ENCODE measurements at regions not wholly inside any gene's neighbourhood (a gene's known extent, or its start where the extent isn't known, plus 50 kb on each side); places are given as distances from the start of the nearest gene placed in this dataset.
"Not testable (repeated sequence)": the region's sequence is repeated elsewhere in the genome, so short reads cannot be mapped to it uniquely, and the experiment has no call there.

DNA sequence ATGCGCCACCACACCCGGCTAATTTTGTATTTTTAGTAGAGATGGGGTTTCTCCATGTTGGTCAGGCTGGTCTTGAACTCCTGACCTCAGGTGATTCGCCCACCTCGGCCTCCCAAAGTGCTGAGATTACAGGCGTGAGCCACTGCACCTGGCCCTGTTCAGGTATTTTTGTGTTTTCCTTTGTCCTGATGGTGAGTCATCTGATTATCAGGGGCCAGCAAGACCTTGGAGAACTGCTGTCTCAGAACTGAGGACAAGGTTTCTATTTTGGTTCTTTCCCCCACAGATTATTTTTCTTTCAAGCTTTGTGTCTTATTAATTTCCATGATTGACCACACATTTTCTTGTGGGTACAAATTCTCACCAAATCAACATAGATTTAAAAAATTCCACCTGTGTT lies 374.4 kb upstream of the SGO1 start:
- not testable (repeated sequence) for H3K4me1 Mint-ChIP-seq; H3K4me3 Mint-ChIP-seq; H3K27ac Mint-ChIP-seq; DNase-seq; H3K36me3 Mint-ChIP-seq; H3K27me3 Mint-ChIP-seq (ENCODE audit: low read depth in 3 of 3)
- H3K9me3 Mint-ChIP-seq = peaks cover 0 to 48% (median 13%) of the 10 kb centered on the region in 6 donors

DNA sequence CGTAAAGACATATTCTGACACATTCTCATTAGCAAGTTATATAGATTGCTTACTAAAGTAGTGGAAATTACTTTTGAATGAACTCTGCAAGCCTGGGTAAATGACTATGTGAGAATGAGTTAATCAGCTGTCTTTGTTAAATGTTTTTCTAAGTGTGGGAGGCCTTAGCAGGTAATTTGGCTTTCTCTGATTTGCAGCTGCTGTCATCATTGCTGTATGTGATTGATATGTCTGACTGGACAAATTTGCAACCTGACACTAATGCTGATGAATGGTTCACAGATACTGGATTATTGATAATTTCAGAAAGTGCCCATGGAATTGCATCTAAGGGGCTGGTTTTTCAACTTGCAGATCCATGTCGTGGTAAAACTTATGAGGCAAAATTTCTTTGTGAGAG lies 372.2 kb upstream of the SGO1 start:
- H3K27me3 Mint-ChIP-seq (ENCODE audit: low read depth in 3 of 3) = peaks cover 0 to 3% (median 0%) of the 10 kb centered on the region in 3 donors
- H3K36me3 Mint-ChIP-seq = no peaks in the 10 kb centered on the region
- DNase-seq = no peak
- H3K27ac Mint-ChIP-seq = no peak overlapping the region
- H3K4me1 Mint-ChIP-seq = no peaks in the 10 kb centered on the region
- H3K9me3 Mint-ChIP-seq = peaks cover 0 to 43% (median 13%) of the 10 kb centered on the region in 6 donors
- no peak overlapping the region for H3K4me3 Mint-ChIP-seq

DNA sequence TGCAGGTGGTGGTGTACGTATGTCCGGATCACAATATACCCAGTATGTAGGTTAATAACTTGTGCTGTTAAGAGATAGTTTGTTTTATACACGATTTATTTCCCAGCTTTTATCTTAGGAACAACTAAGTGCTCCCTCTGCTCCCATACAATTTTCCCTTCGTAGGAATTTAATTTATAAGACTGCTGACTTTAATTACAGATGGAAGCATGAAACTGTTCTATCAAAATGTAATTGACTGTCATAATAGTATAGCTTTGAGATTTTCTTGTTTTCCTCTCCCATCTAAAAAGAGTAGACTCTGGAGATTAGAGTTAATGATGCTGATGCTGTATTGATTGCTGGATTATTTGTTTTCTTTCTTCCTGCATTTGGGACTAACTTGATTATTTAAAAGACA lies 370.7 kb upstream of the SGO1 start:
- H3K4me1 Mint-ChIP-seq = no peaks in the 10 kb centered on the region
- H3K27me3 Mint-ChIP-seq (ENCODE audit: low read depth in 3 of 3) = peaks cover 0 to 3% (median 0%) of the 10 kb centered on the region in 3 donors
- H3K9me3 Mint-ChIP-seq = peaks cover 0 to 37% (median 13%) of the 10 kb centered on the region in 6 donors
- H3K27ac Mint-ChIP-seq = no peak overlapping the region
- no peak for DNase-seq
- no peak overlapping the region for H3K4me3 Mint-ChIP-seq
- peaks cover 0 to 2% (median 0%) of the 10 kb centered on the region in 3 donors for H3K36me3 Mint-ChIP-seq

DNA sequence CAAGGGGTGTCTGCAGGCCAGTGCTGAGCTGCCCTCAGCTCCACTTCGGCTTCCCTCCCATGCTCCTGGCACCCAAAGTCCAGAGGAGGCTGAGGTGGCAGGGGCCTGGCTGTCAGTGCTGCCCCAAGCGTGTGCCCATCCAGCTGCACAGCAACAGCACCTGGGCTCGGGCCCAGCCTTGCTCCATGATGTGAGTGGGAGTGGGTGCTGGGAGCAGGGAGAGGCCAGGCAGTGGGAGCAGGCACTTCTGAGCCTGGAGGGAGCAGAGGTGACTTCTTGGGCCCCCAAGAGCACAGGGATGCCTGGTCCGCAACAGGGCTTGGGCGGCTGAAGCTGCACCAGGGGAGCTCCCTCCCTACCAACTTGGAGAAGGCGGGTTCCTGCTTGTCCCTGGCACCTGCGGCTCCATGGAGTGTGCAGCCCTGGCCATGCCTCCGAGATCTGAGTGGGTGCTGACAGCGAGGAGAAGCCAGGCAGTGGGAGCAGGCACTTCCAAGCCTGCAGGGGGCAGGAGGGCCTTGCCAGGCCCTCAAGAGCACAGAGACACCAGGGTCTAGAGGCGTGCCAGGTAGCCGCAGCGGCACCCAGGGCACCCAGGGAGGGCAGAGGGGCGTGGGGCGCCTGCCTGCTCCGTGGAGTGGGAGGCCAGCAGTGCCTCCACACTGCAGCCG lies 366.7 kb upstream of the SGO1 start:
- Mint-ChIP-seq H3K4me3 (no peak overlapping the region), H3K36me3 (peaks cover 0 to 2% (median 0%) of the 10 kb centered on the region in 3 donors), H3K27ac (no peak overlapping the region), H3K4me1 (no peaks in the 10 kb centered on the region), H3K9me3 (peaks cover 7 to 35% (median 11%) of the 10 kb centered on the region in 6 donors), H3K27me3 (ENCODE audit: low read depth in 3 of 3) (peaks cover 0 to 5% (median 0%) of the 10 kb centered on the region in 3 donors)
- no peak for DNase-seq

DNA sequence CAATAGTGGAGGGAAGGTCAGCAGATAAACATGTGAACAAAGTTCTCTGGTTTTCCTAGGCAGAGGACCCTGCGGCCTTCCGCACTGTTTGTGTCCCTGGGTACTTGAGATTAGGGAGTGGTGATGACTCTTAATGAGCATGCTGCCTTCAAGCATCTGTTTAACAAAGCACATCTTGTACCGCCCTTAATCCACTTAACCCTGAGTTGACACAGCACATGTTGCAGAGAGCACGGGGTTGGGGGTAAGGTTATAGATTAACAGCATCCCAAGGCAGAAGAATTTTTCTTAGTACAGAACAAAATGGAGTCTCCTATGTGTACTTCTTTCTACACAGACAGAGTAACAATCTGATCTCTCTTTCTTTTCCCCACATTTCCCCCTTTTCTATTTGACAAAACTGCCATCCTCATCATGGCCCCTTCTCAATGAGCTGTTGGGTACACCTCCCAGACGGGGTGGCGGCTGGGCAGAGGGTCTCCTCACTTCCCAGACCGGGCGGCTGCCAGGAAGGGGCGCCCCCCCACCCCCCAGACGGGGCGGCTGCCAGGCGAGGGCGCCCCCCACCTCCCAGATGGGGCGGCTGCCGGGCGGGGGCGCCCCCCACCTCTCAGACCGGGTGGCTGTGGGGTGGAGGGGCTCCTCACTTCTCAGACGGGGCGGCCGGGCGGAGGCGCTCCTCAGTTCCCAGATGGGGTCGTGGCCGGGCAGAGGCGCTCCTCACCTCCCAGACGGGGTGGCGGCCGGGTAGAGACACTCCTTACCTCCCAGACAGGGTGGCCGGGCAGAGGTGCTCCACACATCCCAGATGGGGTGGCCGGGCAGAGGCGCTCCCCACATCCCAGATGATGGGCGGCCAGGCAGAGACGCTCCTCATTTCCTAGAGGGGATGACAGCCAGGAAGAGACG lies 361.6 kb upstream of the SGO1 start:
- not testable (repeated sequence) for H3K4me1 Mint-ChIP-seq; H3K27ac Mint-ChIP-seq; DNase-seq; H3K4me3 Mint-ChIP-seq; H3K36me3 Mint-ChIP-seq; H3K27me3 Mint-ChIP-seq (ENCODE audit: low read depth in 3 of 3)
- peaks cover 10 to 44% (median 21%) of the 10 kb centered on the region in 6 donors for H3K9me3 Mint-ChIP-seq

DNA sequence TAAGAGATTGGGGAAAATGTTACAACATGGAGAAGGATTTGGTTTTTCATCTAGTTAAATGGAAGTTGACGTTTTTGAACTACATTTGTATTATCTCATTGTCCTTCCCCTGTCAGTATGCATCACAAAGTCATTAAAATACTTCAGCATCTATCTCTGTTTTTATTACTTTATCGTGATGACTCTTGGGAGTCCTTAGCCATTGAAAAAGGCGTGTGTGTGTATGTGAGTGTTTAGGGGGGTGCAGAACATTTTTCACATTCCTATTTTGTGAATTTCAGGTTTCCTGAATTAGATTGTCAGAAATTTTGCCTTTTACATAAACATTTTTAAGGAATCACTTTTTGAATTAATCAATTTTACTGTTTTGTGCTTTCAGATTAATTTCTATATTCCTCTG lies 360.6 kb upstream of the SGO1 start:
- Mint-ChIP-seq H3K27me3 (ENCODE audit: low read depth in 3 of 3) (peaks cover 0 to 5% (median 0%) of the 10 kb centered on the region in 3 donors), H3K27ac (no peak overlapping the region), H3K4me1 (no peaks in the 10 kb centered on the region), H3K36me3 (no peaks in the 10 kb centered on the region), H3K4me3 (no peak overlapping the region), H3K9me3 (peaks cover 6 to 39% (median 19%) of the 10 kb centered on the region in 6 donors)
- DNase-seq = no peak

DNA sequence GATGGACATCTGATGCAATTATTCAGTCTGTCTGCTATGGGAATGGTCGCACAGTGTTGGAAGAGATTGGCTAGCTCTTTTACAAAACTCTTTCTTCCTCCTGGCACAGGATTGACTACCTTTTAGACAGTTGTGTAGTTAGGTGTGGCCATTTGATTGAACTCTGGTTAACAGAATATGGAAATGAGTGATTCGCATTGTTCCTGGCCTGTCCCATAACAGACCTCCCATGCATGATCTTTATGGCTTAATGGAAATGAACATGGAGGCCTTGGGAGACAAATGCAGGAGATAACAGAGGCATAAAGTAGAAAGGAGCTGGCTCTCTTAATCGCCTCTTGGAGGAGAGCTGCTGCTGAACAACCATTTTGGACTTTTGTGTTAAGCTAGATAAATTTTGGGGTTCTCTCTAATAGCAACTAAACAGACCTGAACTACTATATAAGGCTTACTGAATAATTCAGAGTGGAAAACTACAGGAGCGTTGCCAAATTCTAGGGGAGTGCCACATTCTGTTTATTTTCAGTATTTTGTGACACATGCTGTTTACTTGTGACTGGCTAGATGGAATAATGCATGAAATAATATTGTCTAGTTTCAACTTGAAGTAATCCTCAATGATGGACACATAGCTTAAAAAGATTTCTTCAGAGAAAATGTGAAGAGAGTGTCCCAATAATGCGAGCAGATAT lies 357.7 kb upstream of the SGO1 start:
- H3K36me3 Mint-ChIP-seq = no peaks in the 10 kb centered on the region
- H3K9me3 Mint-ChIP-seq = peaks cover 7 to 44% (median 18%) of the 10 kb centered on the region in 6 donors
- peaks cover 0 to 5% (median 0%) of the 10 kb centered on the region in 3 donors for H3K27me3 Mint-ChIP-seq (ENCODE audit: low read depth in 3 of 3)
- no peak overlapping the region for H3K4me3 Mint-ChIP-seq
- H3K27ac Mint-ChIP-seq = no peak overlapping the region
- no peaks in the 10 kb centered on the region for H3K4me1 Mint-ChIP-seq
- no peak for DNase-seq

DNA sequence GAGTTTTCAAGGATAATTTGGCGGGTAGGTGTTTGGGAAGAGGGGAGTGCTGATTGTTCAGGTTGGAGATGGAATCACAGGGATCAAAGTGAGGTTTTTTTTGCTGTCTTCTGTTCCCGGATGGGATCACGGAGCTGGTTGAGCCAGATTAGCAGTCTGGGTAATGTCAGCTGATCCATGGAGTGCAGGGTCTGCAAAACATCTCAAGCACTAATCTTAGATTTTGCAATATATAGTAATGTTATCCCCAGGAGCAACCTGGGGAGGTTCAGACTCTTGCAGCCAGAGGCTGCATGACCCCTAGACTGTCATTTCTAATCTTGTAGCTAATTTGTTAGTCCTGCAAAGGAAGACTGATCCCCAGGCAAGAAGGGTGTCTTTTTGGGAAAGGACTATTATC lies 354.1 kb upstream of the SGO1 start:
- Mint-ChIP-seq H3K27me3 (ENCODE audit: low read depth in 3 of 3) (no peaks in the 10 kb centered on the region), H3K27ac (no peak overlapping the region), H3K36me3 (no peaks in the 10 kb centered on the region), H3K4me1 (no peaks in the 10 kb centered on the region), H3K9me3 (peaks cover 5 to 39% (median 14%) of the 10 kb centered on the region in 6 donors), H3K4me3 (no peak overlapping the region)
- DNase-seq = no peak

DNA sequence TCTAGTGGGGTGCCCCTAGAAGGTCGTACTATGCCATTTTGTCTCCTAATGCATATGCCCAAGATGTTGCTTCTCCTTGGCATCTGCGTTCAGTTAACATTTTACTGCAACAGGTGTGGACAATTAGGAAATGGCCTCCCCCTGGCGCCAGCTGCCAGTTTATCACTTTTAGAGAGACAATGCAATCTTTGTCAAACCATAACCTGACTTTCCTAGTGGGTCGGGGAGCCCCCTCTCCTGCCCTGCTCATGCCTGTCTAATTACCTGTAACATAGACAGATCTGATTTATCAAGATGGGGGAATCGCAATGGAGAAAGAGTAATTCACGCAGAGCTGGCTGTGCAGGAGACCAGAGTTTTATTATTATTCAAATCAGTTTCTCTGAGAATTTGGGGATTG lies 353.7 kb upstream of the SGO1 start:
- H3K4me1 Mint-ChIP-seq = no peaks in the 10 kb centered on the region
- H3K4me3 Mint-ChIP-seq = no peak overlapping the region
- H3K36me3 Mint-ChIP-seq = no peaks in the 10 kb centered on the region
- peaks cover 5 to 39% (median 14%) of the 10 kb centered on the region in 6 donors for H3K9me3 Mint-ChIP-seq
- H3K27me3 Mint-ChIP-seq (ENCODE audit: low read depth in 3 of 3) = no peaks in the 10 kb centered on the region
- no peak overlapping the region for H3K27ac Mint-ChIP-seq
- DNase-seq = no peak

DNA sequence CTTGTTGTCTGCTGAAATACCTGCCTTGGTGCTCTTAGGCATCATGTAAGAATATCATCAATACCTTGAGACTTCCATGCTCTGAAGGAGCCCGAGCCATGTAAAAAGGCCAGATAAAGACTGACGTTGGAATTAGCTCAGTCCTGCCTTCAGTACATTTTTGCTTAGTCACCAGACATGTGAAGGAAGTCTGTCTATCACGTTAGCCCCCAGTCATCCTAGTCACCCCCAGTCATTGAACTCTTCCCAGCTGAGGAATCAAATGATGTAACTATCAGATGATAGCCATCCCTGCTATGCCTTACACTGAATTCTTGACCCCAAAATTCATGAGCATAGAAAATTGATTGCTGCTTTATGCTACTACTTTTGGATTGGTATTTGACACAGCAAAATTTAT lies 351.2 kb upstream of the SGO1 start:
- no peaks in the 10 kb centered on the region for H3K4me1 Mint-ChIP-seq
- peaks cover 8 to 43% (median 11%) of the 10 kb centered on the region in 6 donors for H3K9me3 Mint-ChIP-seq
- H3K27me3 Mint-ChIP-seq (ENCODE audit: low read depth in 3 of 3) = no peaks in the 10 kb centered on the region
- DNase-seq = no peak
- no peak overlapping the region for H3K4me3 Mint-ChIP-seq
- no peak overlapping the region for H3K27ac Mint-ChIP-seq
- no peaks in the 10 kb centered on the region for H3K36me3 Mint-ChIP-seq

DNA sequence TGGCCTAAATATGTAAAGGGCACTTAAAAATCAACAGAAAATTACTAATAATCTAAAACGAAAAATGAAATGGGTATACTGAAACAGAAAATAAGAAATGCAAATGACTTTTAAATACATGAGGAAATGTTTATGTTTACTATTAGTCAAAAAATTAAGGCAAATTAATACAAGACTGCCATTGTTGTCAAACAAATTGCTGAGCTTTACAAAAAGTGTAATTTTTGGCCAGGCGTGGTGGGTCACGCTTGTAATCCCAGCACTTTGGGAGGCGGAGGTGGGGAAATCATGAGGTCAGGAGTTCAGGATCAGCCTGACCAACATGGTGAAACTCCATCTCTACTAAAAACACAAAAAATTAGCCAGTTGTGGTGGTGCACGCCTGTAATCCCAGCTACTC lies 343.9 kb upstream of the SGO1 start:
- H3K36me3 Mint-ChIP-seq = no peaks in the 10 kb centered on the region
- no peaks in the 10 kb centered on the region for H3K4me1 Mint-ChIP-seq
- DNase-seq = no peak
- H3K27me3 Mint-ChIP-seq (ENCODE audit: low read depth in 3 of 3) = no peaks in the 10 kb centered on the region
- peaks cover 2 to 27% (median 15%) of the 10 kb centered on the region in 6 donors for H3K9me3 Mint-ChIP-seq
- no peak overlapping the region for H3K27ac Mint-ChIP-seq
- no peak overlapping the region for H3K4me3 Mint-ChIP-seq

DNA sequence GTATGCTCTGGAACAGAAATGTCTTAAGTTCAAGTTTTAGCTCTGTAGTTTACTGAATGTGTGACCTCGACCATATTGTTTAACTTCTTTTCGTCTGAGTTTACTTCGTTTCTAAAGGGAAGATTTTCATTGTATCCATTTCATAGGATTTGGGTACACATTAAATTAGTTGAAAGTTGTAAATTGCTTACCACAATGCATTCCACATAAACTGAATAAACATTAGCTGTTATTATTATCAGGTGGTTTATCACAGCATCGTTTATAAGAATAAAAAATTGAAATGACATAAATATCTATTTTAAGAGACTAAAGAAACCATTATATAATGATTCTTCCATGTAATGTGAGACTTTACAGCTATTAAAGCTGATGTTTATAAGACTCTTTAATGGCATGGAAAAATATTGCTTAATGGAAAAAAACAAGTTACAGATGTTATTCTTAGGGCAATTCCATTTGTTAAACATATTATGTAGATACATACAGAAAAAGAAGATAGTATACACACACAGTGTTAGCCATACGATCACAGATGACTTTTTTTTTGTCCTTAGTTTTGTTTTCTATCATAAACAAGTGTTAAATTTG lies 342.3 kb upstream of the SGO1 start:
- no peaks in the 10 kb centered on the region for H3K4me1 Mint-ChIP-seq
- H3K27ac Mint-ChIP-seq = no peak overlapping the region
- peaks cover 2 to 21% (median 11%) of the 10 kb centered on the region in 6 donors for H3K9me3 Mint-ChIP-seq
- no peaks in the 10 kb centered on the region for H3K36me3 Mint-ChIP-seq
- no peaks in the 10 kb centered on the region for H3K27me3 Mint-ChIP-seq (ENCODE audit: low read depth in 3 of 3)
- DNase-seq = no peak
- no peak overlapping the region for H3K4me3 Mint-ChIP-seq

DNA sequence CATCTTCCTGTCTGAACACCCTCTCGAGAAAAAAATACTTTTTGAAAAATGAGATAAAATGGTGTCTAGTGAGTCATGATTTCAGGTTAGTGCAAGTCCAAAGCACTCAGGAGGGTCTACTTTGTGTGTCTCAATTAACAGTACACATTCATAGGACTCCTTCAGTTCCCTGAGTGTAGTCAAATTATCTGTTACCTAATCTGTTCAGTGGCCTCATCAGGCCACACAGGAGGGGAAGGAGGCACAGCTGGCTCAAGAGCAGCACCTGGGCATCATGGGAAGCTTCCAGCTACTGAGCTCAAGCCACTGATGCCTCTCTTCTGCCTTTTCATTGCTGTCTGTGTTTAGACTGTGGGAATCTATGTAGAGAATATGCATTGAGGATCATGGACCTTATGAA lies 341.4 kb upstream of the SGO1 start:
- no peak overlapping the region for H3K4me3 Mint-ChIP-seq
- no peaks in the 10 kb centered on the region for H3K4me1 Mint-ChIP-seq
- H3K27me3 Mint-ChIP-seq (ENCODE audit: low read depth in 3 of 3) = no peaks in the 10 kb centered on the region

More for the DNA sequence above, 341.4 kb upstream of the SGO1 start:
- H3K27ac Mint-ChIP-seq = no peak overlapping the region
- DNase-seq = no peak
- peaks cover 2 to 27% (median 13%) of the 10 kb centered on the region in 6 donors for H3K9me3 Mint-ChIP-seq
- no peaks in the 10 kb centered on the region for H3K36me3 Mint-ChIP-seq
